WTC11 (cell line): ENCODE measurements at regions not wholly inside any gene's neighbourhood (a gene's known extent, or its start where the extent isn't known, plus 50 kb on each side); places are given as distances from the start of the nearest gene placed in this dataset.

Experiments
- ATAC-seq: fragments of 200-7000 bp; cut with Tn5 transposase; 2 replicates; pipeline ENCODE4 v1.10.0; 2021; ENCODE audit warnings: mild to moderate bottlenecking, moderate library complexity
- CTCF ChIA-PET: fragments of 300-600 bp; sonication (Branson Sonifier 250); formaldehyde crosslinking; loops from one replicate; lab custom pipeline; 2021; ENCODE audit warnings: antibody characterized with exemption; lab: Charles Lee
- POLR2A ChIA-PET: fragments of 350-600 bp; sonication (Branson Sonifier 250); formaldehyde crosslinking; loops from one replicate; lab custom pipeline; 2021; ENCODE audit warnings: antibody characterized with exemption; lab: Charles Lee
- DNase-seq: peaks from one replicate; pipeline ENCODE4 v3.0.0; 2021; ENCODE audit warnings: low spot score
- H3K27ac Mint-ChIP-seq: 2 replicates; pipeline ENCODE4 v1.8.0; 2021; ENCODE audit warnings: mixed read lengths
- H3K27me3 Mint-ChIP-seq: 2 replicates; pipeline ENCODE4 v1.8.0; 2021; ENCODE audit warnings: low read depth, mild to moderate bottlenecking, moderate library complexity, mixed read lengths
- H3K36me3 Mint-ChIP-seq: 2 replicates; pipeline ENCODE4 v1.8.0; 2021; ENCODE audit warnings: mixed read lengths
- H3K4me1 Mint-ChIP-seq: 2 replicates; pipeline ENCODE4 v1.8.0; 2022; ENCODE audit warnings: mixed read lengths
- H3K4me3 Mint-ChIP-seq: 2 replicates; pipeline ENCODE4 v1.8.0; 2021; ENCODE audit warnings: mild to moderate bottlenecking, moderate library complexity, mixed read lengths
- H3K9me3 Mint-ChIP-seq: 2 replicates; pipeline ENCODE4 v1.8.0; 2021; ENCODE audit warnings: mixed read lengths
- ATF6 ChIP-seq: sonication (generic); formaldehyde crosslinking; IDR thresholded peaks from 2 replicates; pipeline ENCODE4 v1.8.1; 2023; ENCODE audit warnings: mild to moderate bottlenecking, missing genetic modification reagents
- E2F5 ChIP-seq: sonication (generic); formaldehyde crosslinking; IDR thresholded peaks from 2 replicates; pipeline ENCODE4 v1.8.1; 2022; ENCODE audit warnings: mild to moderate bottlenecking, moderate library complexity, missing genetic modification reagents
- EMX1 ChIP-seq: fragments of 250-450 bp; sonication (Bioruptor Pico); IDR thresholded peaks from 2 replicates; pipeline ENCODE4 v1.8.0; 2021; ENCODE audit warnings: mild to moderate bottlenecking
- FOXP4 ChIP-seq: sonication (generic); formaldehyde crosslinking; IDR thresholded peaks from 2 replicates; pipeline ENCODE4 v1.8.0; 2022; ENCODE audit warnings: mild to moderate bottlenecking, missing genetic modification reagents
- KAT7 ChIP-seq: sonication (generic); formaldehyde crosslinking; IDR thresholded peaks from 2 replicates; pipeline ENCODE4 v1.8.1; 2023; ENCODE audit warnings: missing genetic modification reagents, mild to moderate bottlenecking, borderline replicate concordance
- MLX ChIP-seq: sonication (generic); formaldehyde crosslinking; IDR thresholded peaks from 2 replicates; pipeline ENCODE4 v1.8.1; 2023; ENCODE audit warnings: mild to moderate bottlenecking, missing genetic modification reagents, moderate library complexity
- NFE2L1 ChIP-seq: sonication (generic); formaldehyde crosslinking; IDR thresholded peaks from 2 replicates; pipeline ENCODE4 v1.8.1; 2023; ENCODE audit warnings: missing genetic modification reagents
- PRRX2 ChIP-seq: fragments of 250-450 bp; sonication (Bioruptor Pico); IDR thresholded peaks from 2 replicates; pipeline ENCODE4 v1.8.0; 2021; ENCODE audit warnings: mild to moderate bottlenecking
- RORB ChIP-seq: fragments of 250-450 bp; sonication (Bioruptor Pico); IDR thresholded peaks from 2 replicates; pipeline ENCODE4 v1.9.0; 2021; ENCODE audit warnings: mild to moderate bottlenecking
- STAT6 ChIP-seq: sonication (generic); formaldehyde crosslinking; conservative IDR thresholded peaks from 2 replicates; pipeline ENCODE4 v1.8.1; 2023; ENCODE audit warnings: mild to moderate bottlenecking, low read depth, missing genetic modification reagents, moderate library complexity
- TCF7 ChIP-seq: sonication (generic); formaldehyde crosslinking; IDR thresholded peaks from 2 replicates; pipeline ENCODE4 v1.8.0; 2022; ENCODE audit warnings: mild to moderate bottlenecking, low read depth, missing genetic modification reagents, moderate library complexity
- TEAD4 ChIP-seq: sonication (generic); formaldehyde crosslinking; IDR thresholded peaks from 2 replicates; pipeline ENCODE4 v1.8.0; 2022; ENCODE audit warnings: mild to moderate bottlenecking, missing genetic modification reagents
- USF1 ChIP-seq: sonication (generic); formaldehyde crosslinking; IDR thresholded peaks from 2 replicates; pipeline ENCODE4 v1.8.0; 2022; ENCODE audit warnings: mild to moderate bottlenecking, missing genetic modification reagents
- ZNF121 ChIP-seq: sonication (generic); formaldehyde crosslinking; IDR thresholded peaks from 2 replicates; pipeline ENCODE4 v1.8.0; 2023; ENCODE audit warnings: missing genetic modification reagents
- ZNF317 ChIP-seq: sonication (generic); formaldehyde crosslinking; IDR thresholded peaks from 2 replicates; pipeline ENCODE4 v1.8.1; 2023; ENCODE audit warnings: low read depth, mild to moderate bottlenecking, moderate library complexity, missing genetic modification reagents, borderline replicate concordance
- ZNF416 ChIP-seq: fragments of 250-450 bp; sonication (Bioruptor Pico); IDR thresholded peaks from 2 replicates; pipeline ENCODE4 v1.9.0; 2021; ENCODE audit warnings: mild to moderate bottlenecking, inconsistent platforms
- ZSCAN18 ChIP-seq: fragments of 250-450 bp; sonication (Bioruptor Pico); IDR thresholded peaks from 2 replicates; pipeline ENCODE4 v2.1.2; 2022; ENCODE audit warnings: mild to moderate bottlenecking, moderate library complexity

- Mint-ChIP-seq H3K4me3 (no peak overlapping the region), H3K27me3 (no peaks in the 10 kb centered on the region), H3K36me3 (no peaks in the 10 kb centered on the region), H3K9me3 (0 out of 2 replicates have a peak, but pooled peaks cover 3% of the 10 kb centered on the region), H3K4me1 (0 out of 2 replicates have a peak, but pooled peaks cover 3% of the 10 kb centered on the region), H3K27ac (no peak overlapping the region)
- no peak for ATAC-seq
- CTCF ChIA-PET = interaction anchor here (1.5 kb wide), 1 partner anchor 27 kb away, joined by 4 read pairs; no protein-coding TSS in a partner anchor
- no peak for TF ChIP-seq ZNF416 (CRISPR knock-in tag)
- no peak for DNase-seq
- POLR2A ChIA-PET = no interaction called here
These were observed 185.2 kb upstream of the CTSO start for GRCh38 chr4:156138781-156139280.

- TF ChIP-seq KAT7 (CRISPR knock-in tag) (no peak), ZNF317 (CRISPR knock-in tag) (no peak), RORB (no peak), TCF7 (CRISPR knock-in tag) (no peak)
- ATAC-seq (peak; percentile 81), DNase-seq (no peak)
- no peaks in the 10 kb centered on the region for H3K27me3 Mint-ChIP-seq
- no peak overlapping the region for H3K4me3 Mint-ChIP-seq
- no peak overlapping the region for H3K27ac Mint-ChIP-seq
- H3K36me3 Mint-ChIP-seq = no peaks in the 10 kb centered on the region
- ChIA-PET CTCF (interaction anchor here (1.0 to 1.5 kb wide), 3 partner anchors 25 to 157 kb away, joined by 3 to 4 read pairs (median 4); no protein-coding TSS in a partner anchor), POLR2A (no interaction called here)
- 0 out of 2 replicates have a peak, but pooled peaks cover 3% of the 10 kb centered on the region for H3K4me1 Mint-ChIP-seq
- 0 out of 2 replicates have a peak, but pooled peaks cover 3% of the 10 kb centered on the region for H3K9me3 Mint-ChIP-seq
These were observed 184.2 kb upstream of the CTSO start for GRCh38 chr4:156137679-156138473.

- ChIA-PET CTCF (no interaction called here), POLR2A (no interaction called here)
- Mint-ChIP-seq H3K4me3 (no peak overlapping the region), H3K27me3 (no peaks in the 10 kb centered on the region), H3K9me3 (no peaks in the 10 kb centered on the region), H3K36me3 (no peaks in the 10 kb centered on the region), H3K27ac (no peak overlapping the region), H3K4me1 (no peaks in the 10 kb centered on the region)
- no peak for TF ChIP-seq ZNF121 (CRISPR knock-in tag)
- TF ChIP-seq FOXP4 = no peak
- no peak for TF ChIP-seq TEAD4 (CRISPR knock-in tag)
- no peak for TF ChIP-seq ATF6 (CRISPR knock-in tag)
- no peak for TF ChIP-seq EMX1
- TF ChIP-seq USF1 = no peak
- no peak for TF ChIP-seq E2F5 (CRISPR knock-in tag)
- no peak for TF ChIP-seq ZNF317 (CRISPR knock-in tag)
- no peak for TF ChIP-seq PRRX2
- TF ChIP-seq ZSCAN18 (CRISPR knock-in tag) = no peak
- no peak for TF ChIP-seq MLX (CRISPR knock-in tag)
- TF ChIP-seq STAT6 (CRISPR knock-in tag) = no peak
- TF ChIP-seq NFE2L1 = no peak
- DNase-seq = no peak
- no peak for ATAC-seq
These were observed 178.5 kb upstream of the CTSO start for GRCh38 chr4:156132196-156132595.
